H1 (cell line): ENCODE measurements at regions not wholly inside any gene's neighbourhood (a gene's known extent, or its start where the extent isn't known, plus 50 kb on each side); places are given as distances from the start of the nearest gene placed in this dataset.

Source experiments
- CTCF ChIA-PET: fragments of 300-600 bp; sonication (Branson Sonifier 250); formaldehyde crosslinking; loops from one replicate; lab custom pipeline; 2021; ENCODE audit not compliant: partially characterized antibody; lab: Charles Lee
- POLR2A ChIA-PET: fragments of 300-600 bp; sonication (Branson Sonifier 250); formaldehyde crosslinking; loops from one replicate; lab custom pipeline; 2021; ENCODE audit warnings: inconsistent platforms; ENCODE audit not compliant: partially characterized antibody; lab: Charles Lee
- DNase-seq, 2 experiments: peaks; one replicate each; pipeline versions ENCODE4 v3.0.0 to v3.0.0-alpha.2; 2010 to 2022; ENCODE audit warnings: low spot score in 2 of 2, low read depth in 1 of 2, mixed read lengths in 1 of 2
- FAIRE-seq: peaks from 2 replicates; lab custom pipeline; 2011; peaks lifted over from hg19 to GRCh38; lab: Jason Lieb, UNC
- H2AFZ ChIP-seq: 2 replicates; pipeline ENCODE4 v1.8.1; 2012; ENCODE audit warnings: low read length, inconsistent platforms
- H2AK5ac ChIP-seq: 2 replicates; pipeline ENCODE4 v1.6.1; 2013; ENCODE audit warnings: low read depth, low read length
- H2BK120ac ChIP-seq: replicated peaks from 2 replicates; pipeline ENCODE3; 2013; ENCODE audit warnings: low read depth, low read length, inconsistent platforms
- H2BK12ac ChIP-seq: 2 replicates; pipeline ENCODE4 v1.6.1; 2013; ENCODE audit warnings: low read depth, low read length
- H2BK15ac ChIP-seq: 2 replicates; pipeline ENCODE4 v1.6.1; 2013; ENCODE audit warnings: low read length
- H2BK20ac ChIP-seq: 2 replicates; pipeline ENCODE4 v1.6.1; 2013; ENCODE audit warnings: low read length
- H2BK5ac ChIP-seq: 2 replicates; pipeline ENCODE4 v1.6.1; 2013; ENCODE audit warnings: low read depth, low read length
- H3K14ac ChIP-seq: 2 replicates; pipeline ENCODE4 v1.6.1; 2013; ENCODE audit warnings: inconsistent platforms; ENCODE audit not compliant: insufficient read length
- H3K18ac ChIP-seq: 2 replicates; pipeline ENCODE4 v1.6.1; 2013; ENCODE audit warnings: low read length; ENCODE audit errors: extremely low read depth
- H3K23ac ChIP-seq: 2 replicates; pipeline ENCODE4 v1.6.1; 2013; ENCODE audit warnings: inconsistent platforms; ENCODE audit not compliant: insufficient read length
- H3K23me2 ChIP-seq: 2 replicates; pipeline ENCODE4 v1.6.1; 2013; ENCODE audit warnings: low read depth, low read length
- H3K27ac ChIP-seq: 2 replicates; pipeline ENCODE4 v1.6.1; 2011; ENCODE audit warnings: low read depth, low read length, inconsistent platforms
- H3K27me3 ChIP-seq, 4 experiments: replicated peaks in 1 of 4; 1 replicate in 1 of 4; 2 replicates in 3 of 4; pipeline versions ENCODE4 v1.6.1 to v1.8.1; 2011 to 2013; ENCODE audit warnings: low read length in 3 of 4, mild to moderate bottlenecking in 3 of 4, inconsistent platforms in 2 of 4, mixed read lengths in 2 of 4, moderate library complexity in 1 of 4; ENCODE audit not compliant: control insufficient read depth in 3 of 4, insufficient read depth in 3 of 4; ENCODE audit errors: extremely low read depth in 1 of 4
- H3K36me3 ChIP-seq, 4 experiments: 2 replicates each; pipeline versions ENCODE4 v1.6.1 to v1.8.1; 2011 to 2013; ENCODE audit warnings: mild to moderate bottlenecking in 4 of 4, low read length in 3 of 4, moderate library complexity in 2 of 4, control low read depth in 1 of 4, inconsistent platforms in 1 of 4; ENCODE audit not compliant: insufficient read depth in 4 of 4, control insufficient read depth in 2 of 4
- H3K4ac ChIP-seq: replicated peaks from 2 replicates; pipeline ENCODE3; 2013; ENCODE audit warnings: low read length, low read depth, mixed read lengths, inconsistent platforms; ENCODE audit not compliant: insufficient read length
- H3K4me1 ChIP-seq, 4 experiments: replicated peaks in 1 of 4; 1 replicate in 1 of 4; 2 replicates in 3 of 4; pipeline versions ENCODE4 v1.6.1 to v1.8.1; 2011 to 2013; ENCODE audit warnings: low read length in 3 of 4, inconsistent platforms in 2 of 4, mixed read lengths in 1 of 4; ENCODE audit not compliant: insufficient read depth in 4 of 4, control insufficient read depth in 3 of 4
- H3K4me2 ChIP-seq, 2 experiments: 2 replicates each; pipeline versions ENCODE4 v1.6.1 to v1.8.1; 2011 to 2013; ENCODE audit warnings: low read depth in 2 of 2, low read length in 2 of 2, control low read depth in 1 of 2, inconsistent platforms in 1 of 2, mild to moderate bottlenecking in 1 of 2; ENCODE audit not compliant: insufficient read depth in 1 of 2
- H3K4me3 ChIP-seq, 4 experiments: fragments of 200-600, 300-600 bp in 1 of 4; sonication (generic), shearing (Covaris generic), sonication (Bioruptor Twin) in 1 of 4; 2 replicates each; pipeline versions ENCODE4 v1.5.1 to v1.8.1; 2011 to 2016; ENCODE audit warnings: low read length in 4 of 4, low read depth in 3 of 4, control low read depth in 2 of 4, inconsistent platforms in 2 of 4, mild to moderate bottlenecking in 2 of 4, mixed read lengths in 1 of 4, moderate library complexity in 1 of 4; ENCODE audit not compliant: insufficient read depth in 2 of 4; ENCODE audit errors: extremely low read depth in 1 of 4
- H3K56ac ChIP-seq: replicated peaks from 2 replicates; pipeline ENCODE3; 2013; ENCODE audit warnings: low read depth, mild to moderate bottlenecking, mixed read lengths, low read length, inconsistent platforms; ENCODE audit not compliant: insufficient read length
- H3K79me1 ChIP-seq: 2 replicates; pipeline ENCODE4 v1.6.1; 2013; ENCODE audit warnings: low read depth, low read length, control low read depth
- H3K79me2 ChIP-seq, 2 experiments: 2 replicates each; pipeline versions ENCODE4 v1.6.1 to v1.8.1; 2012 to 2013; ENCODE audit warnings: low read length in 2 of 2, mild to moderate bottlenecking in 2 of 2, inconsistent platforms in 1 of 2; ENCODE audit not compliant: insufficient read depth in 2 of 2, control insufficient read depth in 1 of 2
- H3K9ac ChIP-seq, 4 experiments: replicated peaks in 1 of 4; 1 replicate in 1 of 4; 2 replicates in 3 of 4; pipeline versions ENCODE4 v1.6.1 to v1.8.1; 2011 to 2013; ENCODE audit warnings: low read depth in 3 of 4, low read length in 3 of 4, control low read depth in 2 of 4, mild to moderate bottlenecking in 2 of 4, moderate library complexity in 2 of 4, inconsistent platforms in 1 of 4; ENCODE audit errors: extremely low read depth in 1 of 4
- H3K9me3 ChIP-seq, 2 experiments: 2 replicates each; pipeline versions ENCODE4 v1.6.1 to v1.8.1; 2012 to 2013; ENCODE audit warnings: mild to moderate bottlenecking in 2 of 2, moderate library complexity in 2 of 2, control low read depth in 1 of 2, inconsistent platforms in 1 of 2, low read depth in 1 of 2, low read length in 1 of 2, mixed read lengths in 1 of 2; ENCODE audit not compliant: insufficient read depth in 2 of 2
- H4K20me1 ChIP-seq, 2 experiments: replicated peaks in 1 of 2; 2 replicates each; pipeline versions ENCODE3 to v1.8.1; 2011 to 2013; ENCODE audit warnings: inconsistent platforms in 2 of 2, low read length in 2 of 2, mild to moderate bottlenecking in 1 of 2; ENCODE audit not compliant: insufficient read depth in 2 of 2, control insufficient read depth in 1 of 2
- H4K5ac ChIP-seq: 2 replicates; pipeline ENCODE4 v1.6.1; 2013; ENCODE audit warnings: low read length, low read depth, mixed read lengths, inconsistent platforms; ENCODE audit not compliant: insufficient read length
- H4K8ac ChIP-seq: 2 replicates; pipeline ENCODE4 v1.8.0; 2013; ENCODE audit warnings: mild to moderate bottlenecking, moderate library complexity, low read length, inconsistent platforms; ENCODE audit not compliant: insufficient read depth; ENCODE audit errors: extremely low read depth
- H4K91ac ChIP-seq: replicated peaks from 2 replicates; pipeline ENCODE3; 2013; ENCODE audit warnings: low read length, mixed read lengths, inconsistent platforms; ENCODE audit not compliant: insufficient read length
- ATF3 ChIP-seq: IDR thresholded peaks from 2 replicates; pipeline ENCODE4 v1.6.1; 2011; ENCODE audit warnings: low read depth, mild to moderate bottlenecking, low read length; ENCODE audit not compliant: insufficient read depth
- CHD1 ChIP-seq: IDR thresholded peaks from 2 replicates; pipeline ENCODE4 v1.6.1; 2012; ENCODE audit warnings: low read depth, low read length, improper control_type of control experiment
- MAX ChIP-seq: IDR thresholded peaks from 2 replicates; pipeline ENCODE4 v1.6.1; 2012; ENCODE audit warnings: inconsistent platforms
- PHF8 ChIP-seq: fragments of 200-600 bp; sonication (generic); conservative IDR thresholded peaks from 2 replicates; pipeline ENCODE4 v1.7.1; 2012; ENCODE audit warnings: low read depth, mild to moderate bottlenecking, inconsistent platforms, low read length, moderate library complexity
- RFX5 ChIP-seq: IDR thresholded peaks from 2 replicates; pipeline ENCODE4 v1.6.1; 2011; ENCODE audit warnings: low read depth, low read length, improper control_type of control experiment, borderline replicate concordance
- SIRT6 ChIP-seq: IDR thresholded peaks from one replicate; pipeline ENCODE4 v1.7.1; 2012; ENCODE audit warnings: low read length, inconsistent platforms
- SIX5 ChIP-seq: IDR thresholded peaks from 2 replicates; pipeline ENCODE4 v1.6.1; 2011; ENCODE audit warnings: mild to moderate bottlenecking, low read depth, low read length
- SP2 ChIP-seq: IDR thresholded peaks from 2 replicates; pipeline ENCODE4 v1.6.1; 2012; ENCODE audit warnings: mild to moderate bottlenecking, low read length, inconsistent platforms
- SRF ChIP-seq: IDR thresholded peaks from 2 replicates; pipeline ENCODE4 v1.6.1; 2011; ENCODE audit warnings: mild to moderate bottlenecking, low read depth, low read length, moderate library complexity
- SUZ12 ChIP-seq: fragments of 200-600 bp; sonication (generic); IDR thresholded peaks from 2 replicates; pipeline ENCODE4 v1.6.1; 2012; ENCODE audit warnings: mild to moderate bottlenecking, inconsistent platforms, low read length, moderate library complexity, mixed read lengths
- TAF1 ChIP-seq: IDR thresholded peaks from 2 replicates; pipeline ENCODE4 v1.6.1; 2011; ENCODE audit warnings: mild to moderate bottlenecking, low read depth, low read length
- TEAD4 ChIP-seq: IDR thresholded peaks from 2 replicates; pipeline ENCODE4 v1.6.1; 2012; ENCODE audit warnings: low read depth, low read length, inconsistent platforms, mixed read lengths
- USF2 ChIP-seq: IDR thresholded peaks from 2 replicates; pipeline ENCODE4 v1.6.1; 2011; ENCODE audit warnings: low read length, improper control_type of control experiment
- WGBS, 2 experiments: shearing (Covaris generic) in 1 of 2; methylation state at CpG; one replicate each; pipeline versions ENCODE4 v1.1.6 to v1.1.7; 2013 to 2015; ENCODE audit warnings: low lambda C conversion rate in 2 of 2, mixed read lengths in 2 of 2, inconsistent platforms in 1 of 2, low coverage in 1 of 2, missing lambda C conversion rate in 1 of 2; ENCODE audit not compliant: insufficient replicate concordance in 2 of 2, insufficient coverage in 1 of 2, insufficient read length in 1 of 2; ENCODE audit errors: extremely low coverage in 1 of 2, missing lambda C conversion rate in 1 of 2; 5-methylcytosine and 5-hydroxymethylcytosine counted together

- Histone ChIP-seq H4K5ac (no peak overlapping the region), H2BK120ac (no peak overlapping the region), H3K14ac (no peak overlapping the region), H2BK12ac (no peak overlapping the region), H3K9ac (no peak overlapping the region), H2AFZ (no peak overlapping the region), H4K8ac (no peak overlapping the region), H2BK5ac (no peak overlapping the region), H3K27me3 (no peaks in the 10 kb centered on the region), H3K27ac (no peak overlapping the region), H4K91ac (no peak overlapping the region), H3K4me2 (no peak overlapping the region), H3K79me2 (no peaks in the 10 kb centered on the region), H4K20me1 (no peaks in the 10 kb centered on the region), H3K56ac (no peak overlapping the region), H3K4ac (no peak overlapping the region), H2BK15ac (no peak overlapping the region), H3K4me3 (no peak overlapping the region), H3K18ac (no peak overlapping the region), H2AK5ac (no peak overlapping the region), H3K23me2 (no peaks in the 10 kb centered on the region), H3K9me3 (no peaks in the 10 kb centered on the region), H3K36me3 (no peaks in the 10 kb centered on the region), H3K4me1 (no peaks in the 10 kb centered on the region), H3K79me1 (no peaks in the 10 kb centered on the region), H2BK20ac (no peak overlapping the region), H3K23ac (no peak overlapping the region)
- CTCF ChIA-PET = interaction anchor here (0.6 to 1.2 kb wide), 3 partner anchors 42 to 104 kb away, joined by 3 to 4 read pairs (median 3); no protein-coding TSS in a partner anchor
- no peak for DNase-seq
- POLR2A ChIA-PET = interaction anchor here (1.1 kb wide), 1 partner anchor 8 kb away, joined by 4 read pairs; no protein-coding TSS in a partner anchor
- FAIRE-seq = no peak
- WGBS, 2 experiments = 100% methylated on average over 1 of the region's 1 CpG; no CpG with 5 or more reads in 1 of the 2 experiments
- TF ChIP-seq SRF (no peak), MAX (no peak), SP2 (no peak), USF2 (no peak), SUZ12 (no peak), TAF1 (no peak), TEAD4 (no peak), PHF8 (no peak), ATF3 (no peak), RFX5 (no peak), CHD1 (no peak), SIX5 (no peak), SIRT6 (no peak)
Measured at GRCh38 chr2:30354621-30355020, 92.4 kb upstream of the LCLAT1 start.
